NCI-H526 treated with DMSO at 0.1 percent for 48 hours (cell line): ENCODE measurements at regions not wholly inside any gene's neighbourhood (a gene's known extent, or its start where the extent isn't known, plus 50 kb on each side); places are given as distances from the start of the nearest gene placed in this dataset.

Experiments used
- DNase-seq: peaks from one replicate; lab custom pipeline; 2025; lab: John Stamatoyannopoulos, UW

- DNase-seq, result no peak
These were observed 207.9 kb downstream of the NUAK1 start for GRCh38 chr12:105930557-105931503.

DNA sequence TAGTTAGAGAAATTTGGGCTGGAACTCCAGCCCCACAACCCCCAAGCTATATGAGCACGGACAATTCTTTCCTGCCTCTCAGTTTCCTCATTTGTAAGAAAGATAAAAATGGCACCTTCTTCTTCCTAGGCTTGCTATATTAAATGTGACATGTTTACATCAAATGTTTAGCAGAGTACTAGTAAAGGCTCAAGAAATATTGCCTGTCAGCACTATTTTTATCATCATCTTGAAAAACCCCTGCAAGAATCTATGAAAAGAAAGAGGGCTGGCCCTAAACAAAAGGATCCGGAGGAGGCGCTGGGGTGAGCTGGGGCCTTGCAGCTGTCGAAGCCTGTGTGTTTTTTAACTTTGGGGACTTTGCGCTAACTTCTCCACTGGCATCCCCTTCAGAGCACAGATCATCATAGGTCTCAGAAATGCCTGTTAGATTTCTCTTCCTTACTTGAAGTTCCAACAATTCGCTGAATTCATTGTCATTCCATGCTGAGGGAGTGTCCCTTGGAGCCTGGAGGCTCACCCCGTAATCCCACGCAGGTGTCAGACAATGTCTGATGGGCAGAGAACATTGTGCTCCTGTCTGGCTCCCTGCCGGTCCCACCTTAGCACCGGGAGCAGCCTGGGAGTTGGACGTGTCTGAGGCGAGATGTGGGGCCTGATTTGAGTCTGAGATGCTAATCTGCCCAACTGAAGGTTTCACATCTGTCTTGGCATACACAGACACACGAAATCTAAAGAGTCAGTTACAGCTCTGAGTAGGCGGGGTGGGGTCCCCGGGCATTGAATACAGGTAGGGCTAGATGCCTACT, 206.8 kb downstream of the NUAK1 start:
- DNase-seq, result no peak

DNA sequence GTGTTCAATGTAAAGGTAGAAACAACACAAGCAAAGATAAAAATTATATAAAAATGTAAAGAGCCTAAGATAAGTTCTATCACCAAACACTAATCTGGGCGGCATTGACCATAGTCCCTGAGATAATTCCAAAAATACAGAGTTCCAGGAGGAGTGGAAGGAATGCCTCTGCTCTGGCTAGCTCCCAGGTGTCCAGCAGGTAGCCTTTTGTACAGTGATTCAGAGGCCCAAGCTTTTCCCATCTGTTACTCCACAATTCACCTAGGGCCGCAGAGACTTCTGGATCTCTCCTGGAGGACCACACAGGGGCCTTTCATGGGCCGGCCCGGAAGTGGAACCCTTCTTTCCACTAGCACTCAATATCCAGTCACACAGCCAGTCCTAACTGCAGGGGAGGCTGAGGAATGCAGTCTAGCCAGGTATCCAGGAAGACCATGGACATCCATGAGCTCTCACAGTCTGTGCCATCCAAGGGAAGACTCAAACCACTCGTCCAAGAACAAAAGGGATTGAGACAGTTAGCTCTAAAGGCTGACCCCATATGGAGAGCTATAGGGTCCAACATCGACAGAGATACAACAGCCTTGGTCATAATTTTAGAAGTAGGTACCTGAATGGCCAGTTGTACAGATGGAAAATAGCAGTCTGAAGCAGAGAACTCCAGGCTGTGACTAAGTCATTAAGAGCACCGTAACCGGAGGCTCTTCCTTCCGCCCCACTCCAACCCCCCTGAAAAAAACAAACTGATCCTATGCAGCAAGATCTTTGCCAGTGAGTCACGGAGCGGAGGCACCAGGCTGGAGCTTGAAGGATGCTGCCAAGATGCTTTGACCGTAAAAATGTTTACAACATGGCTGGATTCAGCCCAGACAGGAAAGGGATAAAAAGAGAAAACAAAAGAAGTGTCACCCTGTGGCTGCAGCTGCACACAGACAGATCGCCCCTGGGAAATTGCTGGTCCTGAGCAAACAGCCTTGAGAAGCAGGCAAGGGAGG, 204.8 kb downstream of the NUAK1 start:
- no peak for DNase-seq

DNA sequence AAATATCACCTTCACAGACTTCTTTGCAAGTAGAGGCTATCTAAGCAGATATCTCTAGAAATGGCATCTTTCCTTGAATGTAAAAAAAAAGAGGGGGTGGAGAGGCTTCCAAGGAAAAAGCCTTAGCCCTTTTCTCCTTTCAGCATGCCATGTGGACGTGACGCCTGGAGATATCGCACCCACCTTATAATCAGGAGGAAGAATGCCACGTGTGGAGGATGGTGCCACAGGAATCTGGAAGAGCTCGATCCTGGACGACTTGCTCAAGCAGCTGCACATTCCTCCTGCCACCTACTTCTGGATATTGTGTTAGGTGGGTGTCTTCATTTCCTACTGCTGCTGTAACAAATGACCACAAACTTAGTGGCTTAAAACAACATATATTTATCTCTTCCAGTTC, 203.6 kb downstream of the NUAK1 start:
- no peak for DNase-seq

DNA sequence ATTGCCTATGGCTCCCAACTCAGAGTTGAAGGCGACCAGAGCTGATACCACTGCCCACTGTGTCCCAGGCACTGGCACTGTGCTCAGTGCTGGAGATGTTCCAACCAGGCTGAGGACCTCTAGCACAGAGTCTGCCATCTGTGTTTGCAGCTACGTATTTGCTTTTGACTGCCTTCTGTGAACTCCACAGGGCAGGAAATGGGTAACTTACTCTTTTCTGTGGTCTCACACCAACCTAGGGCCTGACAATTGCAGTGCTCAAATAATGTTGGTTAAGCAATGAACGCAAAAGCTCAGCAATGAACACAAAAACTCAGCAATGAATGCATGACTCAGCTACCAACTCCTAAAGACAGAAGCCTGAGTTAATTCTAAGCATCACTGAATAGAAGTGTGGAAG, 202.8 kb downstream of the NUAK1 start:
- DNase-seq, result no peak

DNA sequence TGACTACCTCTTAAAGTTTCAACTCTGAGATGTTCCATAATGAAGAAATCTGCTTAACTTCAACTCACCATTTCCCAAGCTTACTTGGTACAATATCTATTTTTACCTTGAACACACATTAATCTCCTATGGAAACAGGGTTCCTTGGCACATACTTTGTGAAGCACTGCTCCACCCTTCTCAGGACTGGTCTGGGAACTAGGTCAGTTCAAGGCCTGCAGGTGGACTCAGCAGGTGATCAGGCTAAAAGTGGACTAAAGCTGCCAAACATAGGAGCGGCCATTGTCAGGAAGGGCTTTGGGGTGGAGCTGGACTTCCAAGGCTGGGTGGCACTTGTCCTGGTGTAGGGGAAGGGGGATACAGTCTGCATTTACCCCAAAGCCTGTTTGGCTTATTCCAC, 202.3 kb downstream of the NUAK1 start:
- no peak for DNase-seq

GRCh38 chr12:105937009-105937408, 201.7 kb downstream of the NUAK1 start:
- no peak for DNase-seq

GRCh38 chr12:105939181-105939721, 199.5 kb downstream of the NUAK1 start:
- no peak for DNase-seq

GRCh38 chr12:105942281-105942680, 196.5 kb downstream of the NUAK1 start:
- DNase-seq, result no peak

- no peak for DNase-seq
These were observed 195.2 kb downstream of the NUAK1 start for GRCh38 chr12:105943525-105943924.

DNA sequence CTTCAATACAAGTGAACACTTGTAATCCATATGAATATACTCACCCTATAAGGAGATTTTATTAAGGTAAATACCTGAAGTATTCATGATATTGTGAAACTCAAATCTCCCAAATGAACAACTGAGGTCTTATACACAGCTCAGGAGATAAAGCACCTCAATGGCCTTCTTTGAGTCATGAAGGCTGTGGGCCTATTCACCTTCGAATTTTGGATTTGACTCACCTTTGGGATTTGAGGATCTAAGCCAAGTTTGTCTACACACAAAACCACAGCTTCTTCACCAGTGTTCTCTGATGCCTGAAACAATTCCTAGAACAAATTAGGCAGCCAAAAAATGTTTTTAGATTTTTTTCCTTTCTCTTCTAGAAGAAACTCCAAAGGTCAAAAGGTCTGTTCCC, 194.1 kb downstream of the NUAK1 start:
- DNase-seq, result no peak

DNA sequence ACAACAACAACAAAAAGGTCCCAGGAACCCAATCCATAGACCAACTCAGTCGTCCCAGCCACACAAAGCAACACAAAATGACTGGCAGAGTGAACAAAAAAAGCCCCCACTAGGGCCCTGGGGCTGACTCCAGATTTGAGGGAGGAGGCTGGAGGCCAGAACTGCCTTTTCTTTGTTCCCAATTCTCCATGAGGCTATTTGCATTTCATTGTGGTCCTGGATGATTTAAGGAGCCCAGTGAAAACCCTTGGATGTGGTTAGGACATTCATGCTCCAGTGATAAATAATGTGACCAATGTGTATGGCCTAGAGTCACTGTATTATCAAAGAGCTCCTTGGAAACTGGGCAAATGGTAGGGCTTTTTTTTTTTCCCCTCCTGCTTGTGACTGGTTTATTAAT, 192.9 kb downstream of the NUAK1 start:
- no peak for DNase-seq

DNA sequence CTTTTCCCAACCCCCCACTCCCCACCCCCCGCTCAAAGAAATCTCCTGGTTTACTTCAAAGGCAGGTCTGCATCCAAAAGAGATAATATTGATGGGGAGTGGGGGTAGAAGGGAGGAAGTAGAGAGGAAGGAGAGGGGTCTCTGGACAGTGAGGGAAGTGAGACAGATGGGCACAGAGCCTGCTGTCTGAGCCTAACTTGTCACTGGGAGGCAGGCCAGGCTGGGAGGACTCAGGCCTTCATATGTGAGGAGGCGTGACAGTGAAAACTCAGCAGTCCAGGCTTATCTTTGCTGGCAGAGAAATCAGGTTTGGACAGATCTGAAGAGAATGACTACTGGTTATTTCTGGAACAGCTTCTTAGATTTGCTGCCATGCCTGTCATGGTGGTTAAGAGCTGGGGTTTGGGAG, 192.3 kb downstream of the NUAK1 start:
- DNase-seq, result no peak

GRCh38 chr12:105947906-105948305, 190.8 kb downstream of the NUAK1 start:
- DNase-seq, result no peak

DNA sequence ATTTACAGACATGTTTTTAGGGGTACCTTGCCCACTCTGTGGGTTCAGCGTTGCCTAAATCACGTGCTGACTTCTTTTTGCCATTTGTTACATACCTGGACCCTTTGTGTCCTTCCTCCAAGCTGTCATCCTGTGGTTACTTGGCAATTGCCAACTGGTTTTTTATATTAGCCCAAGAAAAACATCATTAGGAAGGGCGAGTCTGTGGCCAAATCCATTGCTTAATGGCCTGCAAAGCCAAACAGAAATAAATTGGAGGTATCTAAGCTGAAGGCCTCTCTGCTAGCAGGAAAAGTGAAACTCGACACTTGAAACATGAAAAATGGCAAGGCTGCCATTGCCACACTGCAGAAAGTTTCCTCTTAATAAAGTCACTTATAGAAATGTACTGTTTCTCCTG, 190.4 kb downstream of the NUAK1 start:
- DNase-seq, result no peak

- no peak for DNase-seq
These were observed 189.4 kb downstream of the NUAK1 start for GRCh38 chr12:105949391-105949790.

DNA sequence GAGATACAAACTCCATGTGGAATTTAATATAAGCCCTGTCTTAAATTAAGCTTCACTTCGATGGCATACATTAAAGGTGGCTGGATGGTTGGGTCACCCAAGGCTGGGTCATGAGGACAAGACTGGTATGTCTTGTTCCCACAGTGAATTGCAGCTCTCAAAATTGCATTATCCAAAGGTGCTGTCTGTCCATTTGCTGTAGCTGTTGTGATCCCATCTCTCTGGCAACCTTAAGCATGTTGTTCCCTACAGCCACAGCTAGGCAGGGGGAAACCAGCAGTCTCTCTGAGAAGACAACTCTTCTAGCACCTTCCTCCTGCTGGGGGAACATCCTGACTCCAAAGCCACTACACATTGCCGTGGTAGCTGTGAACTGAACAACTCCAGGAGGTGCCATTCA, 187.0 kb downstream of the NUAK1 start:
- DNase-seq, result no peak

GRCh38 chr12:105954951-105955931, 183.5 kb downstream of the NUAK1 start:
- DNase-seq, result no peak

DNA sequence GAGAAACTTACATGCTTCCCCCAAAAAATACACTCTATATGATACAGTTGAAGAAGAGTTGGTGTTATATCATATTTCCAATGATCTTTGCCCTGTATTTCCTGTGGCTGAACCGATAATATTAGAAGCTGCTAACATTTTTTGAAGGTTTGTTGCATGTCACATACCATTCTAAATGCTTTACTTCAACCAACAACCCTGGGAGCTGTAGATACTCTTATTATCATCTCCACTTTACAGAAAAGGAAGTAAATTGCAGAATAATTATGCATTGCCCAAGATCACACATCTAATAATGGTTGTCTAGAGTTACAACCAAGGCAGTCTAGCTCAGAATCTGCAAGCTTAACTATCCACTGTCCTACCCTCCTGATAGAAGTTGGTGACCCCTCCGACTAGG, 182.8 kb downstream of the NUAK1 start:
- no peak for DNase-seq
